Activated B cell treated with CpG ODN at 0.5 μM for 24 hours (primary cell): ENCODE measurements at regions not wholly inside any gene's neighbourhood (a gene's known extent, or its start where the extent isn't known, plus 50 kb on each side); places are given as distances from the start of the nearest gene placed in this dataset.

ENCODE experiments used
- ATAC-seq: fragments of 200-7000 bp; cut with Tn5 transposase; one replicate; pipeline ENCODE4 v1.10.0; 2021; ENCODE audit warnings: low read depth, mild to moderate bottlenecking, moderate library complexity
- CTCF ChIA-PET: fragments of 350-600 bp; sonication (Branson Sonifier 250); formaldehyde crosslinking; loops from one replicate; lab custom pipeline; 2021; ENCODE audit warnings: antibody characterized with exemption; lab: Charles Lee
- POLR2A ChIA-PET: fragments of 350-600 bp; sonication (Branson Sonifier 250); formaldehyde crosslinking; loops from one replicate; lab custom pipeline; 2021; ENCODE audit warnings: antibody characterized with exemption; lab: Charles Lee
- DNase-seq: peaks from one replicate; pipeline ENCODE4 v3.0.0; 2022
- H3K27ac Mint-ChIP-seq: one replicate; pipeline ENCODE4 v1.8.0; 2020; ENCODE audit warnings: mixed read lengths
- H3K27me3 Mint-ChIP-seq: one replicate; pipeline ENCODE4 v1.8.0; 2021; ENCODE audit warnings: mixed read lengths
- H3K36me3 Mint-ChIP-seq: one replicate; pipeline ENCODE4 v1.8.0; 2021; ENCODE audit warnings: low read depth, mixed read lengths
- H3K4me1 Mint-ChIP-seq: one replicate; pipeline ENCODE4 v1.8.0; 2021; ENCODE audit warnings: mixed read lengths
- H3K4me3 Mint-ChIP-seq: one replicate; pipeline ENCODE4 v1.8.0; 2020; ENCODE audit warnings: mild to moderate bottlenecking, mixed read lengths
- H3K9me3 Mint-ChIP-seq: one replicate; pipeline ENCODE4 v1.8.0; 2020; ENCODE audit warnings: mixed read lengths
- CTCF ChIP-seq: fragments of 200-600 bp; IDR thresholded peaks from one replicate; pipeline ENCODE4 v1.8.0; 2022; ENCODE audit warnings: antibody characterized with exemption, mild to moderate bottlenecking
- intact Hi-C: fragments of 100-400 bp; cut with micrococcal nuclease; formaldehyde crosslinking; loops from one replicate; pipeline ENCODE4 v1.15.1; 2024

GRCh38 chr6:106918115-106918514, 56.4 kb downstream of the CD24 start:
- Mint-ChIP-seq H3K4me3 (no peak overlapping the region), H3K27me3 (peaks cover 1% of the 10 kb centered on the region), H3K36me3 (no peaks in the 10 kb centered on the region), H3K4me1 (no peaks in the 10 kb centered on the region), H3K9me3 (peaks cover 2% of the 10 kb centered on the region), H3K27ac (no peak overlapping the region)
- DNase-seq (no peak), ATAC-seq (no peak)
- ChIA-PET CTCF (no interaction called here), POLR2A (no interaction called here)
- no peak for TF ChIP-seq CTCF
- intact Hi-C loops: no loop called here

- no peaks in the 10 kb centered on the region for H3K4me1 Mint-ChIP-seq
- H3K27ac Mint-ChIP-seq: no peak overlapping the region
- peaks cover 1% of the 10 kb centered on the region for H3K27me3 Mint-ChIP-seq
- DNase-seq (no peak), ATAC-seq (no peak)
- no peaks in the 10 kb centered on the region for H3K36me3 Mint-ChIP-seq
- POLR2A ChIA-PET: no interaction called here
- TF ChIP-seq CTCF: no peak
- intact Hi-C loops: no loop called here
- CTCF ChIA-PET: no interaction called here
- peaks cover 2% of the 10 kb centered on the region for H3K9me3 Mint-ChIP-seq
- no peak overlapping the region for H3K4me3 Mint-ChIP-seq
These were observed 57.6 kb downstream of the CD24 start for GRCh38 chr6:106916891-106917290.

GRCh38 chr6:106913676-106914280, 60.8 kb downstream of the CD24 start:
- DNase-seq (no peak), ATAC-seq (no peak)
- Mint-ChIP-seq H3K4me1 (no peaks in the 10 kb centered on the region), H3K27me3 (no peaks in the 10 kb centered on the region), H3K4me3 (no peak overlapping the region), H3K27ac (no peak overlapping the region), H3K9me3 (peaks cover 5% of the 10 kb centered on the region), H3K36me3 (no peaks in the 10 kb centered on the region)
- intact Hi-C loops: no loop called here
- ChIA-PET POLR2A (interaction anchor here (0.7 kb wide), 1 partner anchor 1253 kb away, joined by 3 read pairs; no protein-coding TSS in a partner anchor), CTCF (no interaction called here)
- TF ChIP-seq CTCF: no peak

- ChIA-PET POLR2A (interaction anchor here (0.7 kb wide), 1 partner anchor 851 kb away, joined by 3 read pairs; no protein-coding TSS in a partner anchor), CTCF (no interaction called here)
- no peak for TF ChIP-seq CTCF
- DNase-seq (no peak), ATAC-seq (no peak)
- Mint-ChIP-seq H3K9me3 (peaks cover 5% of the 10 kb centered on the region), H3K36me3 (no peaks in the 10 kb centered on the region), H3K4me1 (no peaks in the 10 kb centered on the region), H3K4me3 (no peak overlapping the region), H3K27me3 (no peaks in the 10 kb centered on the region), H3K27ac (no peak overlapping the region)
- intact Hi-C loops: no loop called here
These were observed 61.4 kb downstream of the CD24 start for GRCh38 chr6:106913111-106913510.

- Mint-ChIP-seq H3K27me3 (no peaks in the 10 kb centered on the region), H3K36me3 (no peaks in the 10 kb centered on the region), H3K4me1 (no peaks in the 10 kb centered on the region), H3K4me3 (no peak overlapping the region), H3K9me3 (peaks cover 5% of the 10 kb centered on the region), H3K27ac (no peak overlapping the region)
- ChIA-PET CTCF (no interaction called here), POLR2A (interaction anchor here (0.7 kb wide), 1 partner anchor 850 kb away, joined by 3 read pairs; no protein-coding TSS in a partner anchor)
- TF ChIP-seq CTCF: no peak
- no peak for DNase-seq
- no peak for ATAC-seq
- intact Hi-C loops: no loop called here
These were observed 62.4 kb downstream of the CD24 start for GRCh38 chr6:106912091-106912490.
